ENCODE measurements at regions not wholly inside any gene's neighbourhood (a gene's known extent, or its start where the extent isn't known, plus 50 kb on each side); places are given as distances from the start of the nearest gene placed in this dataset.

- TF ChIP-seq, protein P1, sequence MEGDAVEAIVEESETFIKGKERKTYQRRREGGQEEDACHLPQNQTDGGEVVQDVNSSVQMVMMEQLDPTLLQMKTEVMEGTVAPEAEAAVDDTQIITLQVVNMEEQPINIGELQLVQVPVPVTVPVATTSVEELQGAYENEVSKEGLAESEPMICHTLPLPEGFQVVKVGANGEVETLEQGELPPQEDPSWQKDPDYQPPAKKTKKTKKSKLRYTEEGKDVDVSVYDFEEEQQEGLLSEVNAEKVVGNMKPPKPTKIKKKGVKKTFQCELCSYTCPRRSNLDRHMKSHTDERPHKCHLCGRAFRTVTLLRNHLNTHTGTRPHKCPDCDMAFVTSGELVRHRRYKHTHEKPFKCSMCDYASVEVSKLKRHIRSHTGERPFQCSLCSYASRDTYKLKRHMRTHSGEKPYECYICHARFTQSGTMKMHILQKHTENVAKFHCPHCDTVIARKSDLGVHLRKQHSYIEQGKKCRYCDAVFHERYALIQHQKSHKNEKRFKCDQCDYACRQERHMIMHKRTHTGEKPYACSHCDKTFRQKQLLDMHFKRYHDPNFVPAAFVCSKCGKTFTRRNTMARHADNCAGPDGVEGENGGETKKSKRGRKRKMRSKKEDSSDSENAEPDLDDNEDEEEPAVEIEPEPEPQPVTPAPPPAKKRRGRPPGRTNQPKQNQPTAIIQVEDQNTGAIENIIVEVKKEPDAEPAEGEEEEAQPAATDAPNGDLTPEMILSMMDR (IDR thresholded peaks at IDR 0.05): no peak
- no peak for TF ChIP-seq POLR2AphosphoS5 (IDR thresholded peaks at IDR 0.05)
- no peak for TF ChIP-seq POLR2A (IDR thresholded peaks at IDR 0.05)
- TF ChIP-seq EP300 (IDR thresholded peaks at IDR 0.05; ENCODE audit: low read depth): no peak
These were observed 737.1 kb upstream of the FLRT2 start for GRCh38 chr14:84792722-84793410.

All from transverse colon (tissue), 4 donors.